ENCODE measurements at regions not wholly inside any gene's neighbourhood (a gene's known extent, or its start where the extent isn't known, plus 50 kb on each side); places are given as distances from the start of the nearest gene placed in this dataset.

DNA sequence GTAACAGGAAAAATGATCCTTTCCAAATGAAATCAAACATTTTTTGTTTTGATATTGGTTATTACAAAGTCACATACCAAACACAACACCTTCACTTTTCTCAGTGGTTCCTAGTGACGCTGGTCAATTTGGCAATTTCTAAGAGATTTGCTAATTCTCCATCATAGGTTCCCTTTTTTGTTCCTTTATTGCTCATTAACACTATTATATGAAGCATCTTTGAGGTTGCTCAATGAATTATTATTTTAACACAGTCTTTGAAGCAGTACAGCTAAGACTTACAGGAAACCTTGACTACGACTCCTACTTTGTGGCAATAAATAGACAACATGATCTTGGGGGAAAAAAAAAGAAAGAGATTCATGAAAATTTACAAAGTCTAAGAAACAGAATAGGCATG, 152.2 kb upstream of the VRK2 start:
- H2AFZ ChIP-seq (ENCODE audit: low read length), result no peak overlapping the region
- TF ChIP-seq CTCF (conservative IDR thresholded peaks at IDR 0.05), result no peak
- WGBS (ENCODE audit: extremely low coverage, insufficient read length, low lambda C conversion rate), result no CpG with 5 or more reads among the region's 2 CpGs
- H3K56ac ChIP-seq (ENCODE audit: insufficient read length, low read depth, low read length), result no peak overlapping the region
- no peak overlapping the region for H2BK5ac ChIP-seq (ENCODE audit: insufficient read length, low read length)
- H3K23ac ChIP-seq (ENCODE audit: insufficient read length, low read depth, low read length), result no peak overlapping the region
- H3K4me1 ChIP-seq (ENCODE audit: insufficient read depth, low read length), result no peaks in the 10 kb centered on the region
- H3K27me3 ChIP-seq (ENCODE audit: insufficient read depth, low read length), result no peaks in the 10 kb centered on the region
- Mint-ChIP-seq H3K9me3 (no peaks in the 10 kb centered on the region), H3K4me1 (peaks cover 0 to 2% of the 10 kb centered on the region in 2 experiments; a peak in 1 of 4 replicates), H3K27ac (no peak overlapping the region), H3K4me3 (no peak overlapping the region), H3K36me3 (ENCODE audit: insufficient read depth in 1 of 3, low read depth in 3 of 3) (no peaks in the 10 kb centered on the region), H3K27me3 (ENCODE audit: low read depth) (no peaks in the 10 kb centered on the region)
- H3K18ac ChIP-seq (ENCODE audit: insufficient read length, low read depth, low read length), result no peak overlapping the region
- DNase-seq, result no peak
- no peak overlapping the region for H3K9ac ChIP-seq (ENCODE audit: extremely low read depth, insufficient read length, low read length)
- H4K20me1 ChIP-seq (ENCODE audit: control insufficient read depth, insufficient read depth, insufficient read length), result no peaks in the 10 kb centered on the region
- no peak overlapping the region for H4K91ac ChIP-seq (ENCODE audit: insufficient read length, low read depth, low read length)
- H3K9me3 ChIP-seq (ENCODE audit: control insufficient read depth, low read depth, low read length), result no peaks in the 10 kb centered on the region
- no peak overlapping the region for H4K8ac ChIP-seq (replicated peaks; ENCODE audit: insufficient read length, low read depth, low read length)
- no peak overlapping the region for H2AK5ac ChIP-seq (ENCODE audit: insufficient read length, low read length)
- no peak overlapping the region for H4K5ac ChIP-seq (ENCODE audit: insufficient read length, low read depth, low read length)
- no peaks in the 10 kb centered on the region for H3K79me2 ChIP-seq (ENCODE audit: insufficient read depth, low read length)
- no peak overlapping the region for H3K27ac ChIP-seq (ENCODE audit: insufficient read length, low read depth, low read length)
- H2BK12ac ChIP-seq (ENCODE audit: insufficient read length, low read depth, low read length), result no peak overlapping the region
- H3K4me2 ChIP-seq (ENCODE audit: insufficient read depth, insufficient read length, low read length), result no peak overlapping the region
- H2BK20ac ChIP-seq (ENCODE audit: low read depth, low read length, poor library complexity, severe bottlenecking), result no peak overlapping the region
- no peak overlapping the region for H3K4ac ChIP-seq (ENCODE audit: low read depth, low read length)
- no peaks in the 10 kb centered on the region for H3K23me2 ChIP-seq (ENCODE audit: insufficient read length, low read depth, low read length, poor library complexity, severe bottlenecking)
- H3T11ph ChIP-seq (ENCODE audit: low read length), result no peak overlapping the region
- H2BK15ac ChIP-seq (ENCODE audit: low read depth, low read length), result no peak overlapping the region
- H2BK120ac ChIP-seq (ENCODE audit: low read depth, low read length, poor library complexity, severe bottlenecking), result no peak overlapping the region
- no peak overlapping the region for H3K14ac ChIP-seq (ENCODE audit: insufficient read depth, low read length)
- no peaks in the 10 kb centered on the region for H3K79me1 ChIP-seq (ENCODE audit: insufficient read depth, low read depth, low read length, poor library complexity, severe bottlenecking)

Data from H9 (cell line).